ENCODE measurements at regions not wholly inside any gene's neighbourhood (a gene's known extent, or its start where the extent isn't known, plus 50 kb on each side); places are given as distances from the start of the nearest gene placed in this dataset.

DNA sequence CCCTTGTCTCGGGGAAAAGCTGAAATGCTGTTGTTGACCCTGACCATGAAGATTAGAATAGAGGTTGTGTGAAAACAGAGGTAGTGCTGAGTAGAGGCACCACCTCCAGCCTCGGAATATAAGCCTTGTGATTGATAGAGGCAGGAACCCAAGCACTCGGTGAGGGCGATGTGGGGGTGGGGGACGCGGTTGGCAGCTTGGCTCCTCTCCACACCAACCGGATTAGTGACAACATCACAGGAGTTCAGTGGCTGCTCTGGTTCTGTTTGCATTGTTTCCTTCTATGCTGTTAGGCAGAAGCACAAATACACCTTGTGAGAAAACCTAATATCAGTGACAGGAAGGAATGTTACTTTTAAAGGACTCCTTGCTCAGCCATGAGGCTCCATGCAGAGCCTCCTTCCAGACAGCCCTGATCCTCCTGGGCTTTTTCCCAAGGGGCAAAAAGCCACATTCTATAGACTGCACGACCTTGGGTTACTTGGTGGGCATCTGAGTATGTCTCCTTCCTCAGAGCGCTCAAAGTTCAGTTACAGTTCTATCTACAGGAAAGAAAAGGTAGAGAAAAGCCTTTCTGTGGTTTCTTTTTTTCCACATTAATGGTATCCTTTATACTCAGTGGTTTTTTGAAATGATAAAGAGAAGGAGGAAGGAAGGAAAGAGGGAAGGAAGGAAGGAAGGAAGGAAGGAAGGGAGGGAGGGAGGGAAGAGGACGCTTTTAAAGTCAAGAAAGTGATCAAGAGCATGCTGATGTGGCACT is 150.4 kb upstream of the NOCT start:
- TF ChIP-seq, protein P1, sequence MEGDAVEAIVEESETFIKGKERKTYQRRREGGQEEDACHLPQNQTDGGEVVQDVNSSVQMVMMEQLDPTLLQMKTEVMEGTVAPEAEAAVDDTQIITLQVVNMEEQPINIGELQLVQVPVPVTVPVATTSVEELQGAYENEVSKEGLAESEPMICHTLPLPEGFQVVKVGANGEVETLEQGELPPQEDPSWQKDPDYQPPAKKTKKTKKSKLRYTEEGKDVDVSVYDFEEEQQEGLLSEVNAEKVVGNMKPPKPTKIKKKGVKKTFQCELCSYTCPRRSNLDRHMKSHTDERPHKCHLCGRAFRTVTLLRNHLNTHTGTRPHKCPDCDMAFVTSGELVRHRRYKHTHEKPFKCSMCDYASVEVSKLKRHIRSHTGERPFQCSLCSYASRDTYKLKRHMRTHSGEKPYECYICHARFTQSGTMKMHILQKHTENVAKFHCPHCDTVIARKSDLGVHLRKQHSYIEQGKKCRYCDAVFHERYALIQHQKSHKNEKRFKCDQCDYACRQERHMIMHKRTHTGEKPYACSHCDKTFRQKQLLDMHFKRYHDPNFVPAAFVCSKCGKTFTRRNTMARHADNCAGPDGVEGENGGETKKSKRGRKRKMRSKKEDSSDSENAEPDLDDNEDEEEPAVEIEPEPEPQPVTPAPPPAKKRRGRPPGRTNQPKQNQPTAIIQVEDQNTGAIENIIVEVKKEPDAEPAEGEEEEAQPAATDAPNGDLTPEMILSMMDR (conservative IDR thresholded peaks at IDR 0.05; ENCODE audit: low read length) = no peak
- no peak for TF ChIP-seq EZH2phosphoT487 (IDR thresholded peaks at IDR 0.05; ENCODE audit: borderline replicate concordance)
